NCI-H1694 treated with DMSO at 0.1 percent for 48 hours (cell line): ENCODE measurements at regions not wholly inside any gene's neighbourhood (a gene's known extent, or its start where the extent isn't known, plus 50 kb on each side); places are given as distances from the start of the nearest gene placed in this dataset.

Source experiments
- DNase-seq: peaks from one replicate; lab custom pipeline; 2025; lab: John Stamatoyannopoulos, UW

GRCh38 chr21:22763442-22763841, 1765.2 kb downstream of the NCAM2 start:
- no peak for DNase-seq

- no peak for DNase-seq
Observed at GRCh38 chr21:22764222-22764621, 1766.0 kb downstream of the NCAM2 start.

- no peak for DNase-seq
Observed at GRCh38 chr21:22791376-22791775, 1793.2 kb downstream of the NCAM2 start.

GRCh38 chr21:22791986-22792560, 1793.9 kb downstream of the NCAM2 start:
- peak; percentile 88 for DNase-seq

DNA sequence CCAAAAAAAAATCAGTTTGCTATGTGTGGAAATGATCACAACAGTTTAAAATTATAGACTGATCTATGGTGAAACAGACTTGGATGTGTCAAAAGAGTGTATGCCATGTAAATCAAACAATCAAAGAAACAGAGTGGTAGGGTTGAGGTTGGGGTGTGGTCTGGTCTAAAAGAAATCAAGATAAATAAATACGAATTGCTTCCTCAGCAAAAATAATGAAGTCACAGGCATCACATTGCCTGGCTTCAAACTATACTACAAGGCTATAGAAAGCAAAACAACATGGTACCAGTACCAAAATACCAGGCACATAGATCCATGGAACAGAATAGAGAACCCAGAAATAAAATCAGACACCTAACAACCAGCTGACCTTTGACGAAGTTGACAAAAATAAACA, 1796.9 kb downstream of the NCAM2 start:
- no peak for DNase-seq

GRCh38 chr21:22795644-22796043, 1797.4 kb downstream of the NCAM2 start:
- no peak for DNase-seq

- DNase-seq = no peak
Observed at GRCh38 chr21:22796147-22796546, 1797.9 kb downstream of the NCAM2 start.

- DNase-seq = no peak
Observed at GRCh38 chr21:22804151-22804550, 1805.9 kb downstream of the NCAM2 start.

DNA sequence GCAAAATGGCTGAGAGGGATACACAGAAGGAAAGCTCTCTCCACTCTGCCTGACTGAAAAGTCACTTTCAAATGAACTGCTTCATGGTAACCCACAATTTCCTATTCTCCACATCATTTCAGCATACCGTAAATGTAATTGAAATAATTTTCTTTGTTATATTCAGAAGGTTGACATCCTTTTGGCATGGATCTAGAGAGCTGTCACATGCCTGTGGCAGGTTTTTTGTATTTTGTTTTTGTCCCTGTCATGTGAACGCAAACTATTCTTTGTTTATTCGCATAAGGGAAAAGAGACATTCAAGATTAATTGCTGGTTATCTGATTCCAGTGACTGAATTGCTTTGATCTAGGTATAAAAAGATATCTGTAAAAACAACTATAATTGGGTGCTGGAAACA, 1808.1 kb downstream of the NCAM2 start:
- DNase-seq = no peak

DNA sequence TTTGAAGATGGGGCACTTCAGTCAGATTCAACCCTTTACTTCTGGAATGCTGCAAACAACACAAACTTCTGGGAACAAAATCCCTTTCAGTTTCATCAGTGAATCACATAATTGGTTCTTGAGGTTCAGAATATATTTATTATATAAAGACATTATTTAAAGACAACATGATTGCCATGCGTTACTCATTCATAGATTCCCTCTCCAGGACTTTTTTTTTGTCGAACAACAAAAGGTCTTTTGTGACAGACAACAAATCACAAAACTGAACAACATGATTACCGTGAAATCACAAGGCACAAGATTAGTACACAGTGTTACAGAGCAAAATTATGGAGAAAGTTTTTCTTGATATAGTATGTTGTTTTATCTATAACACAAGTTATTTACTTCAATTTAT, 1815.0 kb downstream of the NCAM2 start:
- no peak for DNase-seq

DNA sequence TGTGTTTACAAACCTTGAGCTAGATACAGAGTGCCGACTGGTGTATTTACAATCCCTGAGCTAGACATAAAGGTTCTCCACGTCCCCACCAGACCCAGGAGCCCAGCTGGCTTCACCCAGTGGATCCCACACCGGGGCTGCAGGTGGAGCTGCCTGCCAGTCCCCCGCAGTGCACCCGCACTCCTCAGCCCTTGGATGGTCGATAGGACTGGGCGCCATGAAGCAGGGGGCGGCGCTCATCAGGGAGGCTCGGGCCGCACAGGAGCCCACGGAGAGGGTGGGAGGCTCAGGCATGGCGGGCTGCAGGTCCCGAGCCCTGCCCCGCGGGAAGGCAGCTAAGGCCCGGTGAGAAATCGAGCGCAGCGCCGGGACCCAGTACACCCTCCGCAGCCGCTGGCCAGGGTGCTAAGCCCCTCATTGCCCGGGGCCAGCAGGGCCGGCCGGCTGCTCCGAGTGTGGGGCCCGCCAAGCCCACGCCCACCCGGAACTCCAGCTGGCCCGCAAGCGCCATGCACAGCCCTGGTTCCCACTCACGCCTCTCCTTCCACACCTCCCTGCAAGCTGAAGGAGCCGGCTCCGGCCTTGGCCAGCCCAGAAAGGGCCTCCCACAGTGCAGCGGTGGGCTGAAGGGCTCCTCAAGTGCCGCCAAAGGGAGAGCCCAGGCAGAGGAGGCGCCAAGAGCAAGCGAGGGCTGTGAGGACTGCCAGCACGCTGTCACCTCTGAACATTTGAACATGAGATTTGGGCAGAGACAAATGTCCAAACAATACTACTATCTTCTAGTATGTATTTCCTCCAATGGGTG, 1820.7 kb downstream of the NCAM2 start:
- peak; percentile 46 for DNase-seq

DNA sequence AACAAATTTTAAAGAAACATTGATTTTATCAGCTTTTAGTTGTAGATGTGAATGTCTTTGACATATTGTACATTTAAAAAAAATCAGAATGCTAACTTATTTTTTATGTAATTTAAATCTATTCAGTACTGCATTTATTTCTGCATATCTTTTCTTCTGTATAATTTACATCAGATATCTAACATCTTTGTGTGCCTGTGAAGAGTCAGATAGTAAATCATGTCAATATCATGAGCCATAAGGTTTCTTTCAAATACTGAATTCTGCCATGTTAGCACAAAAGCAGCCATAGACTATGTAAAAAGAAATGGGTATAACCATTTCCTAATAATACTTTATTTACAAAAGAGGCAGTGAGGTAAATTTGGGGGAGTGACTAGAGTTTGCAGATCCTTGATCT, 1829.2 kb downstream of the NCAM2 start:
- no peak for DNase-seq

- no peak for DNase-seq
Observed at GRCh38 chr21:22842875-22843274, 1844.7 kb downstream of the NCAM2 start.

DNA sequence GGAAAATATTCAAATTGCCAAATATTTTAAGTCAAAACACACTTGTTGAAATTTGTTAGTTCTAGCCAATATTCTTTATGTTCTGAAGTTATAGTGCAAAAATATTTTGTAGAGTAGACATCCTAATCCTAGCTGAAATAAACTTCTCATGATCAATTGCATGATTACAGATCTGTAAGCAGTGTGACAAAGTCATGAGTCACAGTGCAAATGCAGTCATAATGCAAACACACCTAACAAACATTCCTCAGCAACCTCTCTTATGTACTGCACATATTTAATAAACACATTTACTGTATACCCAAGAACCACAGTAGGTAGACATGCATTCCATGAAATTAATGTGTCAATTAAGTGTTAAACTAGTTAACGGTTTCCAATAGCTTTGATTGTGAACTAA, 1857.4 kb downstream of the NCAM2 start:
- DNase-seq = no peak

DNA sequence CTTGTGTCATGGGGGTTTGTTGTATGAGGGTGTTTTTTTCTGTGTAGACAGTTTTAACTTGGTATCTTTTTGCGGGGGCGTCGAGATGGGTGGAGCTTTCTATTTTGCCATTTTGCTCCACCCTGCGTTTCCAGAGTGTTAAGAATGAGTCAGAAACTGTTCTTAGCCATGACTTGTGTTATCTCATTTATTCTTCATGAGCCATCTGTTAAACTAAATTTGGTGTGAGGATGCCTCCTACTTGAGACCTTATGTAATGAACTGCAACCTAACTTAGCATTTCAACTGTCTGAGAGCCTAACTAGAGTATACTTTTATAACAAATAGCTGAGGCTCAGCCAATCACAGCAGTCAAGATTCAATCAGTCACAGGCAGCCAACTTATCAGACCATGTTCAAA, 1873.5 kb downstream of the NCAM2 start:
- DNase-seq = no peak

DNA sequence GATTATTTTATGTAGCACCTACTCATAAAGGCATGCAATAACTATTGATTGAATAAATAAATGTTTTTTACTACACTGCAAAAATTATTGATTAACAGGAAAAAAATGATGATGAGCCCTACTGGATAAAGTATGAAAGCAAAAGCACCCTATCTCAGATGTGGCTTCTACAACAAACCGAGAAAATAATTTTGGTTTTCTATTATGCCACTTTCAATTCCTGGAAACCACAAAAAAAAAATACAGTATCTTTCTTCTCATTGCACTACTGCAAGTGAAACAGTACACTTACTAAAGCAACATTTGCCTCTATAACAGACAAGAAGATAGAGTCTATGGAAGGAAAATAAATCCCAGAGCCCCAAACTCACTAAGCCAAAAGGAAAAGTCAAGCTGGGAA, 1882.4 kb downstream of the NCAM2 start:
- DNase-seq = no peak

DNA sequence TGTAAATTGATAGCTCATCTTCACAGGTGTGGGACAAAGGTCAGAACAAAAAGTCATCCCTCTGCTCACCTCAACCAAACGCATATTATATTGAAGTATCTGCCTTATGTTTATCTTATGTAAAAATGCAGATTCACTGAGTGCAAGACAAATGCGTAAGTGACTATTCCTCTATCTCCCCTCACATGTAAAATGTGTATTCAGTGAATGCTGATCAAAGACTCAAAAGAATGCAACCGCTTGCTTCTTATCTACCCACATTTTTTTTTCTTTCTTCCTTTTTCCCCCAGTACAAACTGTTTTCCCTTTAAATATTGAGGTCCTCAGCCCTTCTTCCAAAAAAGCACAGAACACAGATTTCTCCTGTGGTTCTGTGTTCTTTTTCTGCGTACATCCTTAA, 1882.9 kb downstream of the NCAM2 start:
- no peak for DNase-seq

DNA sequence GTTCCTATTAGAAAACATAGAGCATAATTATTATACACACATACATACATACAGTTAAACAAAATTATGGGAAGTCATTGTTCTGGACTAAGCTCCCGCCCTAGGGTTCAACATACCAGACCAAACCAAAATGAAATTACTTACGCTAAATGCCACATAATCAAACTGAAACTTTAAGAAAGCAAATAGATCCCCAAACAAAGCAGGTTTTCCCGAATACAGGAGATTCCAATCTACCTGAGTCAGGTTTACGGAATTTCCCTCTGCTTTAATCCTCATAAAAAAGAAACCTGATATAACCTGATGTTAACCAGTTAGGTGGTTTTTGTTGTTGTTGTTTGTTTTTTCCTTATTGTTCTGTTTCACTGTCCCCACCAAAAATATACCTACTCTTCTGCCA, 1886.9 kb downstream of the NCAM2 start:
- DNase-seq = no peak

GRCh38 chr21:22885614-22886013, 1887.4 kb downstream of the NCAM2 start:
- no peak for DNase-seq

- DNase-seq = no peak
Observed at GRCh38 chr21:22889445-22889844, 1891.2 kb downstream of the NCAM2 start.

DNA sequence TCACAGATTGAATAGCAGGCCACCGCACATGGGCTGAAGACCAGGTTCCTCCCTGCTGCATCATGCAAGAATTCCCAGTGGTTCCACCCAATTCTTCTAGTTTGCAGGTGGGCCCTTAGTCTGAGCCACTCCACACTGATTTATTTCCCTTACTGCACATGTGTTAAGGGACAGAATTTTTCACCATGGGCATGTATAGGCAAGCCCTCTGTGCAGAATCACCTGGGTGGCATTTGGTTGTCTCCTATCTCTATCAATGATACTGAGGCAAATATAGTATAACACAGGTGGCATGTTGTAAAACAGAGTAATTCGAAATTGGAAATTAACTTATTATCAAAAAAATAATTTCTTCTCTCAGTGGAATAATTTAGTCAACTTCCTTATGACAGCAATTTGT, 1892.4 kb downstream of the NCAM2 start:
- no peak for DNase-seq

GRCh38 chr21:22892028-22892427, 1893.8 kb downstream of the NCAM2 start:
- DNase-seq = no peak

DNA sequence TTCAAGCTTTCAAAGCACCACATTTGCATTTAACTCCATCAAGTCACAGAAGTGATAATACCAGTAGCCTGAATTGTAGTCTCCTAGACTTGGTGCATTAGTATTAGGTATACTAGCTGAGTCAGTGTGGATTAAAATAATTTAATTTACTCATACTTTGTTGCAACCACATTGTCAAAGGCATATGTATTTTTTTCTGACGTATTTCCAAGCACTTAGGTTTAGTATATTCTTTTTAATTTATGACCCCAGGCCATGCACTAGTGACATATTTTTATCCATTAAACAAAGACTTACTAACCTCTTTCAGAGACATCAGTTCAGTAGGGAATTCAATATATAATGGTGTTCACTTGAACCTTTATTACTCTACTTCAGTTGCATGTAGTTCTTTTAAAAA, 1894.5 kb downstream of the NCAM2 start:
- no peak for DNase-seq
